T-cell (primary cell): ENCODE measurements at regions not wholly inside any gene's neighbourhood (a gene's known extent, or its start where the extent isn't known, plus 50 kb on each side); places are given as distances from the start of the nearest gene placed in this dataset.
"Not testable (repeated sequence)": the region's sequence is repeated elsewhere in the genome, so short reads cannot be mapped to it uniquely, and the experiment has no call there.

Experiments used
- ATAC-seq, 4 experiments: fragments of 200-7000 bp in 3 of 4; fragments of 150-1000 bp in 1 of 4; cut with Tn5 transposase; replicated peaks in 1 of 4; 1 replicate in 3 of 4; 2 replicates in 1 of 4; pipeline ENCODE4 v1.10.0; 2021; ENCODE audit warnings: moderate library complexity in 3 of 4, mild to moderate bottlenecking in 2 of 4, moderate number of reproducible peaks in 1 of 4
- CTCF ChIA-PET, 2 donors: fragments of 300-600 bp; sonication (Branson Sonifier 250); formaldehyde crosslinking; loops; one replicate each; lab custom pipeline; 2022; ENCODE audit warnings: antibody characterized with exemption in 2 of 2; lab: Charles Lee
- POLR2A ChIA-PET, 2 donors: fragments of 300-600 bp; sonication (Branson Sonifier 250); formaldehyde crosslinking; loops; one replicate each; lab custom pipeline; 2022; ENCODE audit warnings: antibody characterized with exemption in 2 of 2; lab: Charles Lee
- DNase-seq, 35 experiments: peaks; one replicate each; pipeline versions ENCODE4 v3.0.0 to v3.0.0-alpha.2; 2013 to 2023
- H3K27ac ChIP-seq: one replicate; pipeline ENCODE4 v1.5.1; 2013; ENCODE audit warnings: low read length
- H3K27me3 ChIP-seq, 2 experiments: replicated peaks in 1 of 2; 1 replicate in 1 of 2; 2 replicates in 1 of 2; pipeline versions ENCODE4 v1.6.1 to v1.7.0; 2013; ENCODE audit warnings: low read length in 1 of 2, mixed read lengths in 1 of 2; ENCODE audit not compliant: control insufficient read depth in 2 of 2, insufficient read depth in 2 of 2; ENCODE audit errors: extremely low read depth in 1 of 2
- H3K36me3 ChIP-seq, 2 donors: 1 replicate in 1 of 2; 2 replicates in 1 of 2; pipeline versions ENCODE4 v1.6.1 to v1.7.0; 2013; ENCODE audit warnings: low read length in 1 of 2; ENCODE audit not compliant: control insufficient read depth in 2 of 2, insufficient read depth in 1 of 2; ENCODE audit errors: extremely low read depth in 1 of 2
- H3K4me1 ChIP-seq, 2 experiments: 1 replicate in 1 of 2; 2 replicates in 1 of 2; pipeline versions ENCODE4 v1.6.1 to v1.7.0; 2013; ENCODE audit warnings: low read length in 2 of 2, mixed read lengths in 1 of 2; ENCODE audit not compliant: insufficient read depth in 2 of 2, control insufficient read depth in 1 of 2; ENCODE audit errors: extremely low read depth in 1 of 2
- H3K4me3 ChIP-seq, 2 donors: 1 replicate in 1 of 2; 2 replicates in 1 of 2; pipeline versions ENCODE4 v1.5.1 to v1.7.0; 2013; ENCODE audit warnings: mild to moderate bottlenecking in 2 of 2, low read length in 1 of 2, moderate library complexity in 1 of 2; ENCODE audit not compliant: control insufficient read depth in 1 of 2; ENCODE audit errors: extremely low read depth in 1 of 2
- H3K9me3 ChIP-seq: 2 replicates; pipeline ENCODE4 v1.7.0; 2013
- H3K27ac Mint-ChIP-seq, 2 donors: one replicate each; pipeline ENCODE4 v1.8.0; 2020 to 2021; ENCODE audit warnings: mild to moderate bottlenecking in 2 of 2, mixed read lengths in 2 of 2
- H3K27me3 Mint-ChIP-seq, 2 donors: one replicate each; pipeline ENCODE4 v1.8.0; 2021 to 2022; ENCODE audit warnings: mixed read lengths in 2 of 2
- H3K36me3 Mint-ChIP-seq: one replicate; pipeline ENCODE4 v1.8.0; 2021; ENCODE audit warnings: mixed read lengths
- H3K4me1 Mint-ChIP-seq, 3 donors: one replicate each; pipeline ENCODE4 v1.8.0; 2020 to 2022; ENCODE audit warnings: mixed read lengths in 3 of 3, mild to moderate bottlenecking in 1 of 3
- H3K4me3 Mint-ChIP-seq, 3 donors: one replicate each; pipeline ENCODE4 v1.8.0; 2020 to 2022; ENCODE audit warnings: mild to moderate bottlenecking in 3 of 3, mixed read lengths in 3 of 3, moderate library complexity in 3 of 3
- H3K9me3 Mint-ChIP-seq, 3 donors: one replicate each; pipeline ENCODE4 v1.8.0; 2020 to 2022; ENCODE audit warnings: mixed read lengths in 3 of 3
- WGBS: methylation state at CpG from one replicate; pipeline ENCODE4 v1.1.5; 2013; ENCODE audit warnings: missing lambda C conversion rate; ENCODE audit not compliant: insufficient coverage; 5-methylcytosine and 5-hydroxymethylcytosine counted together

- POLR2A ChIA-PET = no interaction called here
- Mint-ChIP-seq H3K4me1 (no peaks in the 10 kb centered on the region), H3K27me3 (peaks cover 19 to 27% of the 10 kb centered on the region in 2 donors), H3K9me3 (no peaks in the 10 kb centered on the region), H3K4me3 (no peak overlapping the region), H3K27ac (no peak overlapping the region), H3K36me3 (no peaks in the 10 kb centered on the region)
- ATAC-seq (no peak), DNase-seq (no peak)
- H3K27me3 ChIP-seq = peaks cover 0 to 28% of the 10 kb centered on the region in 2 experiments
- CTCF ChIA-PET = interaction anchor here in 1 of 2 donors (0.5 kb wide), 1 partner anchor 807 kb away, joined by 3 read pairs; no protein-coding TSS in a partner anchor
- no peak overlapping the region for H3K4me3 ChIP-seq
- H3K9me3 ChIP-seq = no peaks in the 10 kb centered on the region
- H3K4me1 ChIP-seq = no peaks in the 10 kb centered on the region
- H3K36me3 ChIP-seq = no peaks in the 10 kb centered on the region
- H3K27ac ChIP-seq = no peak overlapping the region
- WGBS = 92% methylated on average over 3 of the region's 9 CpGs
Observed at GRCh38 chr1:38775175-38775845, 84.3 kb downstream of the RRAGC start.

DNA sequence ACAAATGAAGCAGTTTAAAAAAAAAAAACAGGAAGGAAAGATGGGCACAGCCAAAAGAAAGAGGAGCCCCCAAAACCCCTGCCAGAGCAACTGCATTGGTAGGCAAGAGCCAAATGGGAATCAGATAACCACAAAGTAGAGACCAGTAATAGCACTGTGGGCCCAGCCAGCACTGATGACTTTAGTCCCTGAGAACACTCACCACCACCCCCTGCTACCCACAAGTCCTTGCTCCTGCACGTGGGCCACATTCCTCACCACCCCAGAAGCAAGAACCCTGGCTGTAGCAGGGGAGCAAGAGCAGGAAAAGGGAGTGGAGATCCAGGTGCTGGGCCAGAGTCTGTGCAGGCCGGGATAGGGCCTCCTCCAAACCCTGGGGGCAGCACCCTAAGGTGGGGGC lies 86.1 kb downstream of the RRAGC start:
- H3K4me3 Mint-ChIP-seq = no peak overlapping the region
- Histone ChIP-seq H3K9me3 (no peaks in the 10 kb centered on the region), H3K27ac (no peak overlapping the region), H3K36me3 (no peaks in the 10 kb centered on the region), H3K27me3 (peaks cover 0 to 23% of the 10 kb centered on the region in 2 experiments), H3K4me1 (no peaks in the 10 kb centered on the region), H3K4me3 (no peak overlapping the region)
- 40% methylated on average over 1 of the region's 2 CpGs for WGBS
- H3K9me3 Mint-ChIP-seq = no peaks in the 10 kb centered on the region
- POLR2A ChIA-PET = no interaction called here
- no peaks in the 10 kb centered on the region for H3K4me1 Mint-ChIP-seq
- no peak overlapping the region for H3K27ac Mint-ChIP-seq
- no peaks in the 10 kb centered on the region for H3K36me3 Mint-ChIP-seq
- peaks cover 18 to 27% of the 10 kb centered on the region in 2 donors for H3K27me3 Mint-ChIP-seq
- CTCF ChIA-PET = interaction anchor here in 1 of 2 donors (0.6 kb wide), 1 partner anchor 884 kb away, joined by 3 read pairs; no protein-coding TSS in a partner anchor
- DNase-seq (no peak), ATAC-seq (no peak)

GRCh38 chr1:38772953-38773352 lies 86.6 kb downstream of the RRAGC start:
- Mint-ChIP-seq H3K36me3 (no peaks in the 10 kb centered on the region), H3K4me1 (no peaks in the 10 kb centered on the region), H3K27ac (no peak overlapping the region), H3K27me3 (peaks cover 23 to 32% of the 10 kb centered on the region in 2 donors), H3K4me3 (no peak overlapping the region), H3K9me3 (no peaks in the 10 kb centered on the region)
- Histone ChIP-seq H3K36me3 (no peaks in the 10 kb centered on the region), H3K4me1 (no peaks in the 10 kb centered on the region), H3K27me3 (peaks cover 0 to 26% of the 10 kb centered on the region in 2 experiments), H3K4me3 (no peak overlapping the region), H3K9me3 (no peaks in the 10 kb centered on the region), H3K27ac (no peak overlapping the region)
- ATAC-seq (no peak), DNase-seq (no peak)
- CTCF ChIA-PET = interaction anchor here in 1 of 2 donors (0.6 kb wide), 1 partner anchor 883 kb away, joined by 3 read pairs; no protein-coding TSS in a partner anchor
- WGBS = no CpG with 5 or more reads among the region's 3 CpGs
- POLR2A ChIA-PET = no interaction called here

GRCh38 chr1:38772026-38772425 lies 87.5 kb downstream of the RRAGC start:
- DNase-seq = no peak
- H3K4me1 ChIP-seq = no peaks in the 10 kb centered on the region
- ATAC-seq = no peak
- Mint-ChIP-seq H3K27me3 (peaks cover 31 to 32% of the 10 kb centered on the region in 2 donors), H3K27ac (no peak overlapping the region), H3K36me3 (no peaks in the 10 kb centered on the region), H3K4me3 (no peak overlapping the region), H3K9me3 (no peaks in the 10 kb centered on the region), H3K4me1 (no peaks in the 10 kb centered on the region)
- peaks cover 0 to 30% of the 10 kb centered on the region in 2 experiments for H3K27me3 ChIP-seq
- CTCF ChIA-PET = no interaction called here
- no CpG with 5 or more reads among the region's 4 CpGs for WGBS
- POLR2A ChIA-PET = no interaction called here
- H3K4me3 ChIP-seq = no peak overlapping the region
- no peaks in the 10 kb centered on the region for H3K9me3 ChIP-seq
- no peaks in the 10 kb centered on the region for H3K36me3 ChIP-seq
- H3K27ac ChIP-seq = no peak overlapping the region

GRCh38 chr1:38770516-38771173 lies 88.9 kb downstream of the RRAGC start:
- H3K36me3 ChIP-seq, H3K27ac ChIP-seq, CTCF ChIA-PET, DNase-seq, POLR2A ChIA-PET, H3K27ac Mint-ChIP-seq, H3K4me1 ChIP-seq, ATAC-seq, H3K4me3 ChIP-seq, H3K36me3 Mint-ChIP-seq, H3K9me3 ChIP-seq, H3K9me3 Mint-ChIP-seq, H3K4me3 Mint-ChIP-seq, H3K4me1 Mint-ChIP-seq: not testable (repeated sequence)
- H3K27me3 ChIP-seq = peaks cover 0 to 39% of the 10 kb centered on the region in 2 experiments
- peaks cover 32 to 40% of the 10 kb centered on the region in 2 donors for H3K27me3 Mint-ChIP-seq
- WGBS = no CpG with 5 or more reads among the region's 5 CpGs

DNA sequence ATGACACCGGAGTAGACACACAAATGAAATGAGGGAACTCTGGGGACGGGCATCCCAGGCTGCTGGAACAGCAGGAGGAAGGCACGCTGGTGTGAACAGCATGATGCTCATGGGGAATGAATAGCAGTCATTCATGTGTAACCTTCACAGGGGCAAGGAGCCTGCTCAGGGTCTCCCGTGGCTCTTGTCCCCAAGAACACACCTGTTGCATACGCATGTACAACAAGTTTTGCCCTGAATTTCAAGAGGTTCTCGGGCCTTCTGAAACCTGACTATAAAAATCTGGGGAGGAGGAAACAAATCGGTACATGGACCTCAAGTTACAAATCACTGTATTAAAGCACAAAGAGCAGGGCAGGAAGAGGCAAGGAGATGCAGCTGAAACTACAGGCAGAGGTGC lies 93.4 kb downstream of the RRAGC start:
- ChIA-PET POLR2A (no interaction called here), CTCF (no interaction called here)
- WGBS = 78% methylated on average over 5 of the region's 7 CpGs

More for the DNA sequence above, 93.4 kb downstream of the RRAGC start:
- Mint-ChIP-seq H3K4me1 (no peaks in the 10 kb centered on the region), H3K27ac (no peak overlapping the region), H3K9me3 (no peaks in the 10 kb centered on the region), H3K36me3 (no peaks in the 10 kb centered on the region), H3K27me3 (peaks cover 35 to 45% of the 10 kb centered on the region in 2 donors), H3K4me3 (no peak overlapping the region)
- Histone ChIP-seq H3K9me3 (no peaks in the 10 kb centered on the region), H3K4me3 (no peak overlapping the region), H3K27me3 (peaks cover 0 to 33% of the 10 kb centered on the region in 2 experiments), H3K36me3 (no peaks in the 10 kb centered on the region), H3K4me1 (no peaks in the 10 kb centered on the region), H3K27ac (no peak overlapping the region)
- ATAC-seq = no peak
- no peak for DNase-seq
